ENCODE measurements at regions not wholly inside any gene's neighbourhood (a gene's known extent, or its start where the extent isn't known, plus 50 kb on each side); places are given as distances from the start of the nearest gene placed in this dataset.

DNA sequence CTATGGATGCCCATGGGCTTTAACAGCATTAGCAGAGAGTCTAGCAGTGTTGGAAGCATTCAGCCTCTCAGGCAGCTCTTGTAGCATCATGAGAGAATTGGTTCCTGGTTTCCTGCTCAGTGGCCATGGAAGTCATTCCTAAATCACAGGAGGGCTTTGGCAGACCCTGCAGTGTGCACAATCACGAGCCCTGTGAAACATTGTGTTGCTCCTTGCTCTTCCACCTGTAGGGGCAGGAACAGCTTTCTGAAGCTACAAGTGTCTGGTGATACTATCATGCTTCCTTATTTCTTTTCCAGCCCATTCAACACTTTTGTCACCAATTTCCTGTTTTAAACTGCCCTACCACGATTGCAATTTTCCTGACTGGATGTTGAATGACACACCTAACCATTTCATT, 402.2 kb upstream of the USP15 start:
- TF ChIP-seq, protein P1, sequence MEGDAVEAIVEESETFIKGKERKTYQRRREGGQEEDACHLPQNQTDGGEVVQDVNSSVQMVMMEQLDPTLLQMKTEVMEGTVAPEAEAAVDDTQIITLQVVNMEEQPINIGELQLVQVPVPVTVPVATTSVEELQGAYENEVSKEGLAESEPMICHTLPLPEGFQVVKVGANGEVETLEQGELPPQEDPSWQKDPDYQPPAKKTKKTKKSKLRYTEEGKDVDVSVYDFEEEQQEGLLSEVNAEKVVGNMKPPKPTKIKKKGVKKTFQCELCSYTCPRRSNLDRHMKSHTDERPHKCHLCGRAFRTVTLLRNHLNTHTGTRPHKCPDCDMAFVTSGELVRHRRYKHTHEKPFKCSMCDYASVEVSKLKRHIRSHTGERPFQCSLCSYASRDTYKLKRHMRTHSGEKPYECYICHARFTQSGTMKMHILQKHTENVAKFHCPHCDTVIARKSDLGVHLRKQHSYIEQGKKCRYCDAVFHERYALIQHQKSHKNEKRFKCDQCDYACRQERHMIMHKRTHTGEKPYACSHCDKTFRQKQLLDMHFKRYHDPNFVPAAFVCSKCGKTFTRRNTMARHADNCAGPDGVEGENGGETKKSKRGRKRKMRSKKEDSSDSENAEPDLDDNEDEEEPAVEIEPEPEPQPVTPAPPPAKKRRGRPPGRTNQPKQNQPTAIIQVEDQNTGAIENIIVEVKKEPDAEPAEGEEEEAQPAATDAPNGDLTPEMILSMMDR (IDR thresholded peaks at IDR 0.05), result no peak
- no peak for TF ChIP-seq POLR2A (IDR thresholded peaks at IDR 0.05)

Data from prostate gland (tissue), 2 donors.